ENCODE measurements at regions not wholly inside any gene's neighbourhood (a gene's known extent, or its start where the extent isn't known, plus 50 kb on each side); places are given as distances from the start of the nearest gene placed in this dataset.

- in situ Hi-C loops (cut with HindIII; ENCODE audit: low sequenced_read_pairs) = no loop called here
- no peak for DNase-seq (ENCODE audit: low spot score)
Measured at GRCh38 chr4:148737061-148737770, 295.0 kb upstream of the NR3C2 start.

- in situ Hi-C loops (cut with HindIII; ENCODE audit: low sequenced_read_pairs) = no loop called here
- DNase-seq (ENCODE audit: low spot score) = no peak
Measured at GRCh38 chr4:148735432-148736155, 293.4 kb upstream of the NR3C2 start.

GRCh38 chr4:148730766-148731165 is 288.6 kb upstream of the NR3C2 start:
- in situ Hi-C loops (cut with HindIII; ENCODE audit: low sequenced_read_pairs) = no loop called here

GRCh38 chr4:148730082-148730640 is 287.9 kb upstream of the NR3C2 start:
- DNase-seq (ENCODE audit: low spot score) = no peak
- in situ Hi-C loops (cut with HindIII; ENCODE audit: low sequenced_read_pairs) = no loop called here

More at GRCh38 chr4:148730766-148731165, 288.6 kb upstream of the NR3C2 start:
- no peak for DNase-seq (ENCODE audit: low spot score)

GRCh38 chr4:148717988-148718387 is 275.8 kb upstream of the NR3C2 start:
- in situ Hi-C loops (cut with HindIII; ENCODE audit: low sequenced_read_pairs) = no loop called here

GRCh38 chr4:148716431-148717052 is 274.3 kb upstream of the NR3C2 start:
- DNase-seq (ENCODE audit: low spot score) = no peak
- in situ Hi-C loops (cut with HindIII; ENCODE audit: low sequenced_read_pairs) = no loop called here

More at GRCh38 chr4:148717988-148718387, 275.8 kb upstream of the NR3C2 start:
- no peak for DNase-seq (ENCODE audit: low spot score)

GRCh38 chr4:148704291-148704690 is 262.1 kb upstream of the NR3C2 start:
- in situ Hi-C loops (cut with HindIII; ENCODE audit: low sequenced_read_pairs) = no loop called here

GRCh38 chr4:148694702-148695101 is 252.5 kb upstream of the NR3C2 start:
- in situ Hi-C loops (cut with HindIII; ENCODE audit: low sequenced_read_pairs) = no loop called here
- DNase-seq (ENCODE audit: low spot score) = no peak

More at GRCh38 chr4:148704291-148704690, 262.1 kb upstream of the NR3C2 start:
- DNase-seq (ENCODE audit: low spot score) = no peak

GRCh38 chr4:148693913-148694649 is 251.9 kb upstream of the NR3C2 start:
- in situ Hi-C loops (cut with HindIII; ENCODE audit: low sequenced_read_pairs) = no loop called here
- no peak for DNase-seq (ENCODE audit: low spot score)

GRCh38 chr4:148692242-148692641 is 250.0 kb upstream of the NR3C2 start:
- no peak for DNase-seq (ENCODE audit: low spot score)
- in situ Hi-C loops (cut with HindIII; ENCODE audit: low sequenced_read_pairs) = no loop called here

GRCh38 chr4:148686449-148686848 is 244.2 kb upstream of the NR3C2 start:
- no peak for DNase-seq (ENCODE audit: low spot score)
- in situ Hi-C loops (cut with HindIII; ENCODE audit: low sequenced_read_pairs) = no loop called here

GRCh38 chr4:148684638-148685037 is 242.4 kb upstream of the NR3C2 start:
- in situ Hi-C loops (cut with HindIII; ENCODE audit: low sequenced_read_pairs) = no loop called here
- no peak for DNase-seq (ENCODE audit: low spot score)

- DNase-seq (ENCODE audit: low spot score) = no peak
- in situ Hi-C loops (cut with HindIII; ENCODE audit: low sequenced_read_pairs) = no loop called here
Measured at GRCh38 chr4:148680884-148681283, 238.7 kb upstream of the NR3C2 start.

- in situ Hi-C loops (cut with HindIII; ENCODE audit: low sequenced_read_pairs) = no loop called here
- no peak for DNase-seq (ENCODE audit: low spot score)
Measured at GRCh38 chr4:148676344-148676743, 234.1 kb upstream of the NR3C2 start.

GRCh38 chr4:148674876-148675275 is 232.7 kb upstream of the NR3C2 start:
- in situ Hi-C loops (cut with HindIII; ENCODE audit: low sequenced_read_pairs) = no loop called here
- DNase-seq (ENCODE audit: low spot score) = no peak

GRCh38 chr4:148664636-148665035 is 222.4 kb upstream of the NR3C2 start:
- in situ Hi-C loops (cut with HindIII; ENCODE audit: low sequenced_read_pairs) = no loop called here
- no peak for DNase-seq (ENCODE audit: low spot score)

GRCh38 chr4:148654131-148654530 is 211.9 kb upstream of the NR3C2 start:
- in situ Hi-C loops (cut with HindIII; ENCODE audit: low sequenced_read_pairs) = no loop called here
- no peak for DNase-seq (ENCODE audit: low spot score)

- in situ Hi-C loops (cut with HindIII; ENCODE audit: low sequenced_read_pairs) = no loop called here
- no peak for DNase-seq (ENCODE audit: low spot score)
Measured at GRCh38 chr4:148653681-148654080, 211.5 kb upstream of the NR3C2 start.

GRCh38 chr4:148651991-148652390 is 209.8 kb upstream of the NR3C2 start:
- in situ Hi-C loops (cut with HindIII; ENCODE audit: low sequenced_read_pairs) = no loop called here

More at GRCh38 chr4:148651991-148652390, 209.8 kb upstream of the NR3C2 start:
- DNase-seq (ENCODE audit: low spot score) = no peak
